ENCODE measurements at regions not wholly inside any gene's neighbourhood (a gene's known extent, or its start where the extent isn't known, plus 50 kb on each side); places are given as distances from the start of the nearest gene placed in this dataset.

- TF ChIP-seq ELF1 (IDR thresholded peaks at IDR 0.05; ENCODE audit: borderline replicate concordance, low read depth) (no peak), SP1 (IDR thresholded peaks at IDR 0.05; ENCODE audit: low read depth) (no peak), CEBPB (IDR thresholded peaks at IDR 0.05; ENCODE audit: low read depth) (no peak), ATF3 (IDR thresholded peaks at IDR 0.05) (no peak), EZH2 (IDR thresholded peaks at IDR 0.05) (no peak), REST (IDR thresholded peaks at IDR 0.05; ENCODE audit: low read depth) (no peak), EGR1 (IDR thresholded peaks at IDR 0.05; ENCODE audit: low read depth) (no peak), POLR2AphosphoS5 (IDR thresholded peaks at IDR 0.05; ENCODE audit: low read depth, low read length) (no peak), POLR2A (IDR thresholded peaks at IDR 0.05; ENCODE audit: borderline replicate concordance, extremely low read depth, insufficient read depth, insufficient read length) (no peak), SIN3A (IDR thresholded peaks at IDR 0.05; ENCODE audit: low read depth) (no peak), CTCF (IDR thresholded peaks at IDR 0.05 in 2 of 3, conservative IDR thresholded peaks at IDR 0.05 in 1 of 3; ENCODE audit: borderline replicate concordance in 1 of 3, insufficient read depth in 1 of 3, low read depth in 2 of 3, low read length in 2 of 3) (no peak), FOSL1 (IDR thresholded peaks at IDR 0.05; ENCODE audit: low read depth) (no peak), EZH2phosphoT487 (IDR thresholded peaks at IDR 0.05; ENCODE audit: borderline replicate concordance) (no peak), ZFX (IDR thresholded peaks at IDR 0.05) (no peak)
Measured at GRCh38 chr10:113985297-113985844, 58.3 kb upstream of the ADRB1 start.
